NT2/D1 (cell line): ENCODE measurements at regions not wholly inside any gene's neighbourhood (a gene's known extent, or its start where the extent isn't known, plus 50 kb on each side); places are given as distances from the start of the nearest gene placed in this dataset.

ENCODE experiments used
- SUZ12 ChIP-seq: IDR thresholded peaks from 2 replicates; pipeline ENCODE4 v1.6.1; 2011; ENCODE audit not compliant: insufficient read length, insufficient read depth; ENCODE audit errors: extremely low read depth
- ZNF274 ChIP-seq: IDR thresholded peaks from 2 replicates; pipeline ENCODE4 v1.6.1; 2011; ENCODE audit warnings: mild to moderate bottlenecking, low read depth, low read length

GRCh38 chr18:30927517-30928075 is 114.9 kb downstream of the DSC3 start:
- TF ChIP-seq SUZ12 (no peak), ZNF274 (no peak)
